Astrocyte (in vitro differentiated cells and primary cell): ENCODE measurements at regions not wholly inside any gene's neighbourhood (a gene's known extent, or its start where the extent isn't known, plus 50 kb on each side); places are given as distances from the start of the nearest gene placed in this dataset.

Source experiments
- DNase-seq: peaks from one replicate; pipeline ENCODE4 v3.0.0-alpha.2; 2010; ENCODE audit warnings: low read depth
- FAIRE-seq: peaks from 2 replicates; lab custom pipeline; 2011; peaks lifted over from hg19 to GRCh38; lab: Jason Lieb, UNC
- H2AFZ ChIP-seq: 2 replicates; pipeline ENCODE4 v1.6.0; 2012; ENCODE audit warnings: low read depth, low read length, inconsistent platforms
- H3K27ac ChIP-seq: 2 replicates; pipeline ENCODE4 v1.5.1; 2011; ENCODE audit warnings: low read depth, low read length, inconsistent platforms
- H3K27me3 ChIP-seq: 2 replicates; pipeline ENCODE4 v1.6.0; 2011; ENCODE audit warnings: low read length, inconsistent platforms; ENCODE audit not compliant: insufficient read depth
- H3K36me3 ChIP-seq: 2 replicates; pipeline ENCODE4 v1.5.1; 2011; ENCODE audit warnings: low read length, inconsistent platforms; ENCODE audit not compliant: insufficient read depth
- H3K4me1 ChIP-seq: 2 replicates; pipeline ENCODE4 v1.5.1; 2011; ENCODE audit warnings: low read length, inconsistent platforms; ENCODE audit not compliant: insufficient read depth
- H3K4me2 ChIP-seq: 2 replicates; pipeline ENCODE4 v1.6.0; 2012; ENCODE audit warnings: low read length, inconsistent platforms
- H3K4me3 ChIP-seq: 2 replicates; pipeline ENCODE4 v1.5.1; 2011; ENCODE audit warnings: low read depth, mild to moderate bottlenecking, low read length, inconsistent platforms; ENCODE audit not compliant: insufficient read depth
- H3K79me2 ChIP-seq: 2 replicates; pipeline ENCODE4 v1.6.0; 2012; ENCODE audit warnings: mild to moderate bottlenecking, low read length, inconsistent platforms; ENCODE audit not compliant: insufficient read depth
- H3K9ac ChIP-seq: 2 replicates; pipeline ENCODE4 v1.6.0; 2012; ENCODE audit warnings: mild to moderate bottlenecking, low read length, inconsistent platforms
- H3K9me3 ChIP-seq: 2 replicates; pipeline ENCODE4 v1.5.1; 2012; ENCODE audit warnings: low read depth, mild to moderate bottlenecking, low read length, inconsistent platforms; ENCODE audit not compliant: insufficient read depth
- H4K20me1 ChIP-seq: 2 replicates; pipeline ENCODE4 v1.6.0; 2012; ENCODE audit warnings: low read length, inconsistent platforms; ENCODE audit not compliant: insufficient read depth
- H3K27ac Mint-ChIP-seq: one replicate; pipeline ENCODE4 v1.8.0; 2021; ENCODE audit warnings: mild to moderate bottlenecking, mixed read lengths; ENCODE audit not compliant: unreplicated experiment
- H3K27me3 Mint-ChIP-seq: one replicate; pipeline ENCODE4 v1.8.0; 2021; ENCODE audit warnings: low read depth, mixed read lengths; ENCODE audit not compliant: unreplicated experiment
- H3K36me3 Mint-ChIP-seq: one replicate; pipeline ENCODE4 v1.8.0; 2021; ENCODE audit warnings: low read depth, mixed read lengths; ENCODE audit not compliant: unreplicated experiment
- H3K4me1 Mint-ChIP-seq: one replicate; pipeline ENCODE4 v1.8.0; 2021; ENCODE audit warnings: low read depth, mixed read lengths; ENCODE audit not compliant: unreplicated experiment
- H3K4me3 Mint-ChIP-seq: one replicate; pipeline ENCODE4 v1.8.0; 2021; ENCODE audit warnings: mild to moderate bottlenecking, moderate library complexity, mixed read lengths; ENCODE audit not compliant: unreplicated experiment
- H3K9me3 Mint-ChIP-seq: one replicate; pipeline ENCODE4 v1.8.0; 2021; ENCODE audit warnings: mild to moderate bottlenecking, mixed read lengths; ENCODE audit not compliant: unreplicated experiment
- EZH2 ChIP-seq: IDR thresholded peaks from 2 replicates; pipeline ENCODE4 v1.6.1; 2012; ENCODE audit warnings: mild to moderate bottlenecking, low read length, inconsistent platforms; ENCODE audit not compliant: insufficient read depth
- TF ChIP-seq, protein P1 (sequence below): IDR thresholded peaks from 2 replicates; pipeline ENCODE4 v1.5.1; 2011; ENCODE audit warnings: low read depth, mild to moderate bottlenecking, inconsistent platforms, low read length, moderate library complexity; ENCODE audit not compliant: insufficient read depth

DNA sequence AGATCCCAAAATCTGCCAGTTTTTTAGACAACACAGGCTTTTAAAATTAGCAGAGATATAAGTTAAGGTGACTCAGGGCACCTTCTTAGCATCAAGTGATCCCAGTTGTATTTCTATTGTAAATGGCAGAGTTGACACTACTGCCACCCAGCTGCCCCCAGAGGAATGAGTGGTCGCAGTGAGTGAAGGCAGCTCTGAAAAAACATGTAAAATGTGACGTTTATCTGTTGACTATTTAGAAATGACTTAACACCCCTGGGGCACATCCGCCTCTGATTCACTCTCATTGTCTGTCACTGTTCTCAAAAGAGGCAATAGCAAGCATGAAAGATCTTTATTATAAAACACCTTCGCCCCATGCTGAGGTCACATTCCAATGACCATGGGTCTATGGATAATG lies 592.4 kb downstream of the ACTRT1 start:
- FAIRE-seq: peak; percentile 68
- Histone ChIP-seq H3K4me3 (no peak overlapping the region), H4K20me1 (no peaks in the 10 kb centered on the region), H3K9me3 (no peaks in the 10 kb centered on the region), H3K79me2 (no peaks in the 10 kb centered on the region), H3K4me2 (no peak overlapping the region), H3K36me3 (no peaks in the 10 kb centered on the region), H3K9ac (no peak overlapping the region), H2AFZ (no peak overlapping the region), H3K27ac (no peak overlapping the region), H3K4me1 (no peaks in the 10 kb centered on the region), H3K27me3 (no peaks in the 10 kb centered on the region)
- H3K9me3 Mint-ChIP-seq: no peaks in the 10 kb centered on the region
- H3K36me3 Mint-ChIP-seq: no peaks in the 10 kb centered on the region
- no peak overlapping the region for H3K4me3 Mint-ChIP-seq
- H3K27me3 Mint-ChIP-seq: no peaks in the 10 kb centered on the region
- DNase-seq: no peak
- no peak for TF ChIP-seq EZH2
- TF ChIP-seq, protein P1, sequence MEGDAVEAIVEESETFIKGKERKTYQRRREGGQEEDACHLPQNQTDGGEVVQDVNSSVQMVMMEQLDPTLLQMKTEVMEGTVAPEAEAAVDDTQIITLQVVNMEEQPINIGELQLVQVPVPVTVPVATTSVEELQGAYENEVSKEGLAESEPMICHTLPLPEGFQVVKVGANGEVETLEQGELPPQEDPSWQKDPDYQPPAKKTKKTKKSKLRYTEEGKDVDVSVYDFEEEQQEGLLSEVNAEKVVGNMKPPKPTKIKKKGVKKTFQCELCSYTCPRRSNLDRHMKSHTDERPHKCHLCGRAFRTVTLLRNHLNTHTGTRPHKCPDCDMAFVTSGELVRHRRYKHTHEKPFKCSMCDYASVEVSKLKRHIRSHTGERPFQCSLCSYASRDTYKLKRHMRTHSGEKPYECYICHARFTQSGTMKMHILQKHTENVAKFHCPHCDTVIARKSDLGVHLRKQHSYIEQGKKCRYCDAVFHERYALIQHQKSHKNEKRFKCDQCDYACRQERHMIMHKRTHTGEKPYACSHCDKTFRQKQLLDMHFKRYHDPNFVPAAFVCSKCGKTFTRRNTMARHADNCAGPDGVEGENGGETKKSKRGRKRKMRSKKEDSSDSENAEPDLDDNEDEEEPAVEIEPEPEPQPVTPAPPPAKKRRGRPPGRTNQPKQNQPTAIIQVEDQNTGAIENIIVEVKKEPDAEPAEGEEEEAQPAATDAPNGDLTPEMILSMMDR: no peak
- no peaks in the 10 kb centered on the region for H3K4me1 Mint-ChIP-seq
- no peak overlapping the region for H3K27ac Mint-ChIP-seq

DNA sequence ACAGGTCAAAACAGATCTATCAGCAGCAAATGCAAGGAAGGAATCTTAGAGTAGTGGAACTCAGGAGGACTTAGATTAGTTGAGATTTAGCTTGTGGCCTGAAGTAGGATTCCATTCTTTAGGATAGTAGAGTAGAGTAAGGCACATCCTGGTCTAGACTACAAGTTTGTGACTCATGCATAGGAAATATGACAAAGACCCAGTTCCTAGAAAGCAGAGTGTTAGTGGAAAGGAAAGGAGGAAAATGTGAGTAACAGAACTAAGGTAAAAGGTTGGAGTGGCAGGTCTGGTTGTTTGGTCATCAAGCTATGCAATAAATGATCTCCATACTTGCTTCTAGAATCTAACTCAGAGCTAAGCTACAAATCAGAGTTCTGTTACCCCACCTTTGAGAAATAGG lies 595.0 kb downstream of the ACTRT1 start:
- H3K27me3 ChIP-seq: no peaks in the 10 kb centered on the region
- no peaks in the 10 kb centered on the region for H3K4me1 Mint-ChIP-seq
- no peaks in the 10 kb centered on the region for H3K36me3 Mint-ChIP-seq

DNA sequence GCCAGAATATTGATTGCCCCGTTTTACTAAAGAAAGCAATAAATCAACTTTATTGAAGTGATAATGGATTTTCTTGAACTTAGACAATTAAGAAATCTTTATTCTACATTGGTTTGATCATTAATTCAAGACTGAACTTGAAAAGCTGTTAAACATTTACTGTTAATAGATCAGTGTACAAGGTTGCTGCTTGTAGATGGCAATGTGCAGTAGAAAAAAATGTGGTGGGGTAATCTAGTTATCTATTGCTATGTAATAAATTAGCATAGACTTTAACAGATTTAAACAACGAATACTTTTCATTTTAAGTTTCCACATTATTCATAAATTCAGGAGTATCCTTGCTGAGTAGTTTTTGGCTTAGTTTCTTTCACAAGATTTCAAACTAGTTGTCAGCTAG lies 612.5 kb downstream of the ACTRT1 start:
- no peaks in the 10 kb centered on the region for H3K79me2 ChIP-seq
- no peaks in the 10 kb centered on the region for H3K36me3 ChIP-seq
- H3K4me1 ChIP-seq: no peaks in the 10 kb centered on the region
- no peaks in the 10 kb centered on the region for H3K4me1 Mint-ChIP-seq
- no peak overlapping the region for H3K4me2 ChIP-seq
- no peak overlapping the region for H3K9ac ChIP-seq
- no peaks in the 10 kb centered on the region for H3K27me3 ChIP-seq
- no peak for DNase-seq
- H3K9me3 ChIP-seq: no peaks in the 10 kb centered on the region
- no peaks in the 10 kb centered on the region for H4K20me1 ChIP-seq
- peak; percentile 70 for FAIRE-seq
- TF ChIP-seq EZH2: no peak
- TF ChIP-seq, protein P1: no peak
- no peaks in the 10 kb centered on the region for H3K27me3 Mint-ChIP-seq
- no peak overlapping the region for H3K27ac ChIP-seq
- H3K9me3 Mint-ChIP-seq: no peaks in the 10 kb centered on the region
- H2AFZ ChIP-seq: no peak overlapping the region
- H3K27ac Mint-ChIP-seq: no peak overlapping the region
- no peak overlapping the region for H3K4me3 ChIP-seq
- no peak overlapping the region for H3K4me3 Mint-ChIP-seq
- no peaks in the 10 kb centered on the region for H3K36me3 Mint-ChIP-seq

More for the DNA sequence above, 595.0 kb downstream of the ACTRT1 start:
- no peaks in the 10 kb centered on the region for H3K4me1 ChIP-seq
- no peaks in the 10 kb centered on the region for H3K36me3 ChIP-seq
- H3K4me2 ChIP-seq: no peak overlapping the region
- TF ChIP-seq EZH2: no peak
- H3K79me2 ChIP-seq: no peaks in the 10 kb centered on the region
- no peak overlapping the region for H2AFZ ChIP-seq
- Mint-ChIP-seq H3K27ac (no peak overlapping the region), H3K4me3 (no peak overlapping the region), H3K9me3 (no peaks in the 10 kb centered on the region), H3K27me3 (no peaks in the 10 kb centered on the region)
- no peak overlapping the region for H3K27ac ChIP-seq
- no peaks in the 10 kb centered on the region for H3K9me3 ChIP-seq
- H3K4me3 ChIP-seq: no peak overlapping the region
- no peak for DNase-seq
- H3K9ac ChIP-seq: no peak overlapping the region
- H4K20me1 ChIP-seq: no peaks in the 10 kb centered on the region
- FAIRE-seq: peak; percentile 76
